ENCODE measurements at regions not wholly inside any gene's neighbourhood (a gene's known extent, or its start where the extent isn't known, plus 50 kb on each side); places are given as distances from the start of the nearest gene placed in this dataset.

DNA sequence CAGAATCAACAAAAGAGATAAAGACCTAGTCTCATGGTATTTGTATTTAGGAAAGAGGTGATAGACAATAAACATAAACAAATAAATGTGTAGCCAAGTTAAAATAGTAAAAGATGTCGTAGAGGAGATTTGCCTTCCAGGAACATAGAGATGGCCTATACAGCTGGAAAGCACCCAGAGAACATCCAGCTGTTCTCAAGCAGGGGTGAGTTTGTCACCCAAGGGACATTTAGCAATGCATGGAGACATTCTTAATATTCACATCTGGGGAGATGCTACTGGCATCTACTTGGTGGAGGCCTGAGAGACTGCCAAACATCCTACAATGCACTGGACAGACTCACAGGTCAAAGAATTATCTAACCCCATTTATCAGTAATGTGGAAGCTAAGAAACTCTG lies 88.3 kb downstream of the C11orf87 start:
- TF ChIP-seq, protein P1, sequence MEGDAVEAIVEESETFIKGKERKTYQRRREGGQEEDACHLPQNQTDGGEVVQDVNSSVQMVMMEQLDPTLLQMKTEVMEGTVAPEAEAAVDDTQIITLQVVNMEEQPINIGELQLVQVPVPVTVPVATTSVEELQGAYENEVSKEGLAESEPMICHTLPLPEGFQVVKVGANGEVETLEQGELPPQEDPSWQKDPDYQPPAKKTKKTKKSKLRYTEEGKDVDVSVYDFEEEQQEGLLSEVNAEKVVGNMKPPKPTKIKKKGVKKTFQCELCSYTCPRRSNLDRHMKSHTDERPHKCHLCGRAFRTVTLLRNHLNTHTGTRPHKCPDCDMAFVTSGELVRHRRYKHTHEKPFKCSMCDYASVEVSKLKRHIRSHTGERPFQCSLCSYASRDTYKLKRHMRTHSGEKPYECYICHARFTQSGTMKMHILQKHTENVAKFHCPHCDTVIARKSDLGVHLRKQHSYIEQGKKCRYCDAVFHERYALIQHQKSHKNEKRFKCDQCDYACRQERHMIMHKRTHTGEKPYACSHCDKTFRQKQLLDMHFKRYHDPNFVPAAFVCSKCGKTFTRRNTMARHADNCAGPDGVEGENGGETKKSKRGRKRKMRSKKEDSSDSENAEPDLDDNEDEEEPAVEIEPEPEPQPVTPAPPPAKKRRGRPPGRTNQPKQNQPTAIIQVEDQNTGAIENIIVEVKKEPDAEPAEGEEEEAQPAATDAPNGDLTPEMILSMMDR (IDR thresholded peaks at IDR 0.05), result no peak
- no peak for TF ChIP-seq EZH2 (IDR thresholded peaks at IDR 0.05)
